GM19328 (cell line): ENCODE measurements at regions not wholly inside any gene's neighbourhood (a gene's known extent, or its start where the extent isn't known, plus 50 kb on each side); places are given as distances from the start of the nearest gene placed in this dataset.
"Not testable (repeated sequence)": the region's sequence is repeated elsewhere in the genome, so short reads cannot be mapped to it uniquely, and the experiment has no call there.

Experiments used
- ATAC-seq: cut with Tn5 transposase; IDR thresholded peaks from one replicate; pipeline ENCODE4 v1.9.1; 2021; ENCODE audit warnings: mild to moderate bottlenecking, moderate library complexity; ENCODE audit not compliant: unreplicated experiment

GRCh38 chr14:105635560-105635959 lies 109.2 kb downstream of the TMEM121 start:
- no peak for ATAC-seq

- ATAC-seq: not testable (repeated sequence)
These were observed 109.6 kb downstream of the TMEM121 start for GRCh38 chr14:105636021-105636420.

- no peak for ATAC-seq
These were observed 110.6 kb downstream of the TMEM121 start for GRCh38 chr14:105636935-105637334.

- ATAC-seq: not testable (repeated sequence)
These were observed 111.0 kb downstream of the TMEM121 start for GRCh38 chr14:105637345-105637744.

GRCh38 chr14:105639969-105640931 lies 113.9 kb downstream of the TMEM121 start:
- ATAC-seq: not testable (repeated sequence)

GRCh38 chr14:105641075-105641937 lies 114.9 kb downstream of the TMEM121 start:
- no peak for ATAC-seq

- ATAC-seq: not testable (repeated sequence)
These were observed 115.6 kb downstream of the TMEM121 start for GRCh38 chr14:105641951-105642350.

- not testable (repeated sequence) for ATAC-seq
These were observed 116.1 kb downstream of the TMEM121 start for GRCh38 chr14:105642486-105642885.

GRCh38 chr14:105643406-105644052 lies 117.1 kb downstream of the TMEM121 start:
- not testable (repeated sequence) for ATAC-seq

- ATAC-seq: not testable (repeated sequence)
These were observed 117.7 kb downstream of the TMEM121 start for GRCh38 chr14:105644053-105644435.

GRCh38 chr14:105644457-105644856 lies 118.1 kb downstream of the TMEM121 start:
- not testable (repeated sequence) for ATAC-seq

GRCh38 chr14:105644891-105645290 lies 118.5 kb downstream of the TMEM121 start:
- ATAC-seq: not testable (repeated sequence)

GRCh38 chr14:105645389-105645788 lies 119.0 kb downstream of the TMEM121 start:
- not testable (repeated sequence) for ATAC-seq

GRCh38 chr14:105646175-105646574 lies 119.8 kb downstream of the TMEM121 start:
- ATAC-seq: no peak

GRCh38 chr14:105646711-105647281 lies 120.4 kb downstream of the TMEM121 start:
- not testable (repeated sequence) for ATAC-seq

GRCh38 chr14:105647426-105647783 lies 121.0 kb downstream of the TMEM121 start:
- ATAC-seq: not testable (repeated sequence)

- ATAC-seq: no peak
These were observed 121.6 kb downstream of the TMEM121 start for GRCh38 chr14:105647784-105648608.

- not testable (repeated sequence) for ATAC-seq
These were observed 122.5 kb downstream of the TMEM121 start for GRCh38 chr14:105648609-105649535.

- not testable (repeated sequence) for ATAC-seq
These were observed 125.9 kb downstream of the TMEM121 start for GRCh38 chr14:105652317-105652716.
